ENCODE measurements at regions not wholly inside any gene's neighbourhood (a gene's known extent, or its start where the extent isn't known, plus 50 kb on each side); places are given as distances from the start of the nearest gene placed in this dataset.

- DNase-seq: no peak
- Histone ChIP-seq H3K27me3 (replicated peaks in 1 of 7) (no peaks in the 10 kb centered on the region), H3K4me3 (no peak overlapping the region), H3K4me1 (peaks cover 0 to 36% (median 18%) of the 10 kb centered on the region in 6 donors), H3K27ac (no peak overlapping the region), H3K36me3 (no peaks in the 10 kb centered on the region), H3K9me3 (peaks cover 0 to 5% (median 0%) of the 10 kb centered on the region in 8 donors)
- no peak for TF ChIP-seq CTCF (IDR thresholded peaks at IDR 0.05 in 8 of 11, conservative IDR thresholded peaks at IDR 0.05 in 3 of 11)
- TF ChIP-seq POLR2A (IDR thresholded peaks at IDR 0.05): no peak
- intact Hi-C loops (cut with DNase I; ENCODE audit: low total_unique reads): no loop called here
- 61 to 76% (median 69%) methylated on average over 4 of the region's 4 CpGs for WGBS, 5 donors
Measured at GRCh38 chr12:89762498-89763170, 54.0 kb upstream of the ATP2B1 start.

GRCh38 chr12:89760783-89761182, 52.1 kb upstream of the ATP2B1 start:
- Histone ChIP-seq H3K27me3 (replicated peaks in 1 of 7) (no peaks in the 10 kb centered on the region), H3K4me1 (peaks cover 0 to 43% (median 30%) of the 10 kb centered on the region in 6 donors), H3K4me3 (no peak overlapping the region), H3K27ac (peak overlapping the region in 3 of 8 donors; percentile 12 to 37 (median 21)), H3K9me3 (peaks cover 0 to 5% (median 0%) of the 10 kb centered on the region in 8 donors), H3K36me3 (no peaks in the 10 kb centered on the region)
- no peak for TF ChIP-seq POLR2A (IDR thresholded peaks at IDR 0.05)
- no peak for TF ChIP-seq POLR2AphosphoS5 (IDR thresholded peaks at IDR 0.05)
- no peak for TF ChIP-seq CTCF (IDR thresholded peaks at IDR 0.05 in 8 of 11, conservative IDR thresholded peaks at IDR 0.05 in 3 of 11)
- intact Hi-C loops (cut with DNase I; ENCODE audit: low total_unique reads): no loop called here
- 30 to 42% (median 31%) methylated on average over 2 of the region's 2 CpGs for WGBS, 5 donors
- no peak for DNase-seq

Data from spleen (tissue), 11 donors.